GM12873 (cell line): ENCODE measurements at regions not wholly inside any gene's neighbourhood (a gene's known extent, or its start where the extent isn't known, plus 50 kb on each side); places are given as distances from the start of the nearest gene placed in this dataset.

Experiments
- TF ChIP-seq, protein P1 (sequence below): IDR thresholded peaks from 2 replicates; pipeline ENCODE4 v1.5.1; 2012; ENCODE audit warnings: low read depth, mild to moderate bottlenecking, moderate library complexity, low read length, control low read depth; ENCODE audit not compliant: insufficient read depth; ENCODE audit errors: missing control alignments

DNA sequence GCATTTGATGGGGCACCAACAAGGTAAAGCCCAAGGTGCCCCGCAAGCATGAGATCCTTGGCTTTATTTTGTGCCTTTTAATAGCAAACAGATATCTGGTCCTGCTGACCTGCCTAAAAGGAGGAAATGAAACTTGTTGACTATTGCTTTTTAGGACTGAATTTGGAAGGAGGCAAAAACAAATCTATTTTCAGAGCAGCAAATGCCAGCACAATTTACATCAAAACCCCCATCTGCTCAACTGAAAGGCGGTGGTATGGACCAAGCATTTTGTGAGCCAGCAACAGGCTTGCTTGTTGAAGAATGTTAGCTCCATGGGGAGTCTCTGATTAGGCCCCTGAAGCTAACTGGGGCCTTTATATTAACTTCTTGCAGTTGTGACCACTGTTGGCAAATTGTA lies 192.6 kb upstream of the E2F8 start:
- TF ChIP-seq, protein P1, sequence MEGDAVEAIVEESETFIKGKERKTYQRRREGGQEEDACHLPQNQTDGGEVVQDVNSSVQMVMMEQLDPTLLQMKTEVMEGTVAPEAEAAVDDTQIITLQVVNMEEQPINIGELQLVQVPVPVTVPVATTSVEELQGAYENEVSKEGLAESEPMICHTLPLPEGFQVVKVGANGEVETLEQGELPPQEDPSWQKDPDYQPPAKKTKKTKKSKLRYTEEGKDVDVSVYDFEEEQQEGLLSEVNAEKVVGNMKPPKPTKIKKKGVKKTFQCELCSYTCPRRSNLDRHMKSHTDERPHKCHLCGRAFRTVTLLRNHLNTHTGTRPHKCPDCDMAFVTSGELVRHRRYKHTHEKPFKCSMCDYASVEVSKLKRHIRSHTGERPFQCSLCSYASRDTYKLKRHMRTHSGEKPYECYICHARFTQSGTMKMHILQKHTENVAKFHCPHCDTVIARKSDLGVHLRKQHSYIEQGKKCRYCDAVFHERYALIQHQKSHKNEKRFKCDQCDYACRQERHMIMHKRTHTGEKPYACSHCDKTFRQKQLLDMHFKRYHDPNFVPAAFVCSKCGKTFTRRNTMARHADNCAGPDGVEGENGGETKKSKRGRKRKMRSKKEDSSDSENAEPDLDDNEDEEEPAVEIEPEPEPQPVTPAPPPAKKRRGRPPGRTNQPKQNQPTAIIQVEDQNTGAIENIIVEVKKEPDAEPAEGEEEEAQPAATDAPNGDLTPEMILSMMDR: no peak

DNA sequence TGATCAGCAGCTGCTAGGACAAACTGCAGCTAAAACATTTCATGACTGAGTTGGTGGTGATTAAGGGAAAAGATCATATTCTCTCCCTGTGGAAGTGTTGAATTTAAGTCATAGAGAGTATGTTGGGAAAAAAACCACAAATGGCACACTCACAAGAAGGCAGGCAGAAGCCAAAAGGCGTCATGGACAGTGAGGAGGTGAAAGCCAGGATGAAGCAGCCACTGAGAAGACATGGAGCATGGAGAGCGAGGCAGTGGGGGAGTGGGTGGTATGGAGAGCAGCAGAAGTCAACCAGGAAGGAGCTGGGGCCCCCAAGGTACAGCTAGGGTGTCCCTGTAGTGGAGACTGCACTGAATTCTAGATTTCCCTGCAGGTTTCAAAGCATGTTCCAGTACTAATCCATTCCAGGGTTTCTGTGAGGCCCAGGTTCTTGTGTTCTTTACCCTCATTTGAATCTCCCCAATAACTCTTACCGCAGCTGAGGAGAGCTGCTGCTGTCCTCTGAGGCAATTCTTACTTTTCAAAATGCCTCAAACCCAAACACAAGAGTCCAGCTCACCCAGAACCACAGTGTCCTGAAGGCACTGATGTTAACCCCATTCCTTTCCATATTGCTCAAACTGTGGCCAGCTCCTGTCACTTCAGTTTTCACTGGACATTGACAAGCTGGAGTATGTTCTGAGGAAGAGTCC lies 191.8 kb upstream of the E2F8 start:
- TF ChIP-seq, protein P1: no peak

DNA sequence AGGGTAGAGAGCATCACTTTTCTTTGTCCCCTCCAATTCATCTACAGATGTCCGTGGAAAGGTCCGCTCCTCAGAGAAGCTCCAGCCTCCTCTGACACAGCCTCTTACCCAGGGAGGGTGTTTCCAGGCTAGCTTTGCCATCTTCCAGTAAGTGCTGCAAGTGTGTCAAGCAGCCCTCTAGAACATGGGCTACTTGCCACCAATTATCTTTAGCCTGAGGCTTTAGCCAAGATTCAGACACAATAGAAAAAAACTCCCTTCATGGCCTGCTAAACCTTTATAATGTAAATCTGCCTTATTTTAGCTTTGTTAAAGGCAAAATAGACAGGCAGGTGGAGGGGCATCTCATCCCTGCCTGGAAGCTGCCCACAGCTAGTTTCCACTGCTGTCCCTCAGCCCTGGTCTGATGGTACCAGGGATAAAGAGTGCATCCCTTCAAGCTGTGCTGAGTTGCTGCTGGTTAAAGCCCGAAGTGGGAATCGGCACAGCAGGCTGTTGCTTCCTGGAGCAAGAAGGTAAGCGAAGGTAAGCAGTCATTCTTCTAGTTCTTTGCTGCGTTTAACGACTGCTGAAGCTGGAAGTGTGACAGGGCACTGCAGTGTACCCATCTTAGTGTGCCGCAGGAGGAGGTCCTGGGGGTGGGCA lies 190.1 kb upstream of the E2F8 start:
- TF ChIP-seq, protein P1: no peak

DNA sequence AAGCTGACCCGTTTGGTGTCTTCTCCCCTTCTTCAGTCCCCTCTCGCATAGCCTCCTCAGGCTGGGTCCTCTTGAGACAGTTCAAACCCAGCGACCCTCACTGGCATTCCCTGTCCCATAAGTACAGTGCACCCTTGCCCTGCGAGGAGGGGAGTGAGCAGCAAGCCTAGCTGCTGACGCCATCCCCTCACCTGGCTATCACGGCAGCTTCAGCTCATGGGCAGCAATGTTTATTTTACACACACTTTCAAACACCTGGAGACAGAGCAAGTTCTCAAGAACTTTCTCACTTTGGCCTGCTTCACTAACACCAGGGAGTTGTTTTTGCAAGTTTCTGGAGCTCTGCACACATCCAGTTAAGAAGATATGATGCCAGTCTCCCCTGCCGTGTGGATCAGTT lies 189.6 kb upstream of the E2F8 start:
- TF ChIP-seq, protein P1: no peak

DNA sequence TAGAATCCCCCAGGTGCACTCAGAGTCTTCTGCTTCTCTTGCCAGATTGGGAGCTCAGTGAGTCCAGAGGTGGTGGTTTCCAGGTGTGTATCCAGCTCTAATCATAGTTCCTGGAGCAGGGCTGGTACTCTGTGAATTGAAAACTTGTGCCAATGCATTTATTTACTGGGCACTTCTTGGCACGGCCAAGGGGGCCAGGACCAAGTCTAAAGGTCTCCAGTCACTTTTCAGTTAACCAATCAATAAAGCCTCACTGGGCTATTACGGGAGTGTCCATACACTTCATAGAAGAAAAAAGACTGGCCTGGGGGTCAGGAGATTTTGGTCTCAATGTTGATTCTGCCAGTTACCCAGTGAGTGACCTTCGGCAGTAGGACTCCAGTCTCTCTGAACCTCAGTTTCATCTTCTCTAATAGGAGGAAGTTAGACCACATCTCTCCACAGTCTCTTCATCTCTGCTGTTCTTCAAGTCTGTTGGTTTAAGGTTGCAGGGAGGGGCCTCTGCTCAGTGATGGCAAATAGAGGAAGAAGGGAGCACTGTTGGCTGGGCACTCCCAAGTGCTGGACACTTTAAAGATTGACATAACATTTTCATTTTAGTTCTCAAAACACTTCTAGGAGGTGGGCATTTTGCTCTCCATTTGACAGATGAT lies 188.5 kb upstream of the E2F8 start:
- TF ChIP-seq, protein P1: no peak

DNA sequence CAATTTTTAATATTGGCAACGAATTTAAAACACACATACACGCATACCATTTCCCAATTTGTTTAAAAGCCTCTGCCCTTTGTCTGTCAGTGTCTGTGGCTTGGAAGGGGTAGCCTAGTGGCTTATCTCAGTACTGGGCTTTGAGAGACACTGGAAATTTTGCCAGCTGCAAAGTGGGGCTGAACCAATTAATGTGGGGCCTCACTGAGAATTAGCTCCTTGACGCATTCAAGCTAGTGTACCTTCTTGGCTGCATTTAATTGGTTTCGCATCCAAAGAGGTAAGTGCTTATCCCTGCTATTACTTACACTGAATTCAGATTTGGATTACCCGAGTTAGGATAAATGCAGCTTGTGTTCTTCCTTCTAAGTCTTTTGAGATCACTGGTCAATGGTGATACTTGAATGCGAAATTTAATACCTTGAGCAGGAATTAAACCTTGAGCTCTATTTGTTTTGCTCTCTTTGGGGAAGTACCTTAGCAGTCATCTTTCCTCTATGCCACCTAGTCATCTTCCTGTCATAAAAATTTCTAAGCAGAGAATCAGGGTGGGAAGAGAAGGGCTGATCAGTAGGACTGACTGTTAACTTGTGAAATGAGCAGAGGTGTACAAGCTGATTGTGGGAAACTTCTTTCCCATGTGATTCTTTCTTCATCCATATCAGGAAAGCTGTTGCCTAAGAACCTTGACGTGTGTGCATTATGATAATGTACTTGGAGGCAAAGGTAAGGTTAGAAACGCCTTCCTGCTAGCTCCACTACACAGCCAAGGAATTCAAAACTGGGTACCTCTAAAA lies 187.7 kb upstream of the E2F8 start:
- TF ChIP-seq, protein P1: peak; percentile 19
